K562 (cell line): ENCODE measurements at regions not wholly inside any gene's neighbourhood (a gene's known extent, or its start where the extent isn't known, plus 50 kb on each side); places are given as distances from the start of the nearest gene placed in this dataset.

ENCODE experiments used
- ATAC-seq: fragments of 200-7000 bp; cut with Tn5 transposase; 3 replicates; pipeline ENCODE4 v1.9.1; 2020; ENCODE audit warnings: moderate library complexity
- BruUV-seq: library from RNA; stranded (reverse); fragments of 400-500 nt; replicated peaks from 2 replicates; lab custom pipeline; 2021; lab: Mats Ljungman, UMichigan
- CTCF ChIA-PET: fragments of 300-600 bp; formaldehyde crosslinking; extraction: SDS; loops from one replicate; lab custom pipeline; 2021; ENCODE audit warnings: low intra/inter-chr PET ratio; lab: Yijun Ruan, JAX
- POLR2A ChIA-PET: fragments of 300-600, 350-650 bp; sonication (Branson Sonifier 250); formaldehyde crosslinking; extraction: SDS; loops from one replicate; lab custom pipeline; 2021; ENCODE audit warnings: antibody characterized with exemption, inconsistent platforms; lab: Yijun Ruan, JAX
- DNase-seq, 4 experiments: peaks; one replicate each; pipeline versions ENCODE4 v3.0.0 to v3.0.0-alpha.2; 2011 to 2018; ENCODE audit warnings: low spot score in 3 of 4, mixed read lengths in 3 of 4; ENCODE audit errors: extremely low read depth in 1 of 4
- FAIRE-seq: peaks from 2 replicates; lab custom pipeline; 2011; peaks lifted over from hg19 to GRCh38; lab: Jason Lieb, UNC
- H2AFZ ChIP-seq: 2 replicates; pipeline ENCODE4 v1.6.0; 2011; ENCODE audit warnings: low read depth, low read length, control low read depth, inconsistent platforms
- H3K27ac ChIP-seq: fragments of 200-600 bp; 3 replicates; pipeline ENCODE4 v1.8.0; 2011; ENCODE audit warnings: low read depth, mild to moderate bottlenecking, control low read depth, inconsistent platforms, low read length, moderate library complexity, mixed read lengths; ENCODE audit errors: extremely low read depth
- H3K27me3 ChIP-seq, 2 experiments: fragments of 300-600 bp in 1 of 2; 2 replicates in 1 of 2; 3 replicates in 1 of 2; pipeline versions ENCODE4 v1.6.0 to v1.8.0; 2011; ENCODE audit warnings: inconsistent platforms in 2 of 2, low read length in 2 of 2, mild to moderate bottlenecking in 1 of 2, mixed read lengths in 1 of 2, moderate library complexity in 1 of 2; ENCODE audit not compliant: control insufficient read depth in 2 of 2, insufficient read depth in 2 of 2
- H3K36me3 ChIP-seq: fragments of 300-600 bp; 3 replicates; pipeline ENCODE4 v1.8.0; 2011; ENCODE audit warnings: mild to moderate bottlenecking, low read length, inconsistent platforms; ENCODE audit not compliant: control insufficient read depth, insufficient read depth
- H3K4me1 ChIP-seq, 2 experiments: fragments of 200-600 bp in 1 of 2; replicated peaks in 1 of 2; 2 replicates in 1 of 2; 3 replicates in 1 of 2; pipeline versions ENCODE4 v1.5.1 to v1.8.0; 2011; ENCODE audit warnings: inconsistent platforms in 2 of 2, low read length in 2 of 2, mild to moderate bottlenecking in 1 of 2, mixed read lengths in 1 of 2, moderate library complexity in 1 of 2; ENCODE audit not compliant: control insufficient read depth in 2 of 2, insufficient read depth in 2 of 2
- H3K4me2 ChIP-seq: 2 replicates; pipeline ENCODE4 v1.6.1; 2011; ENCODE audit warnings: low read length, control low read depth, inconsistent platforms, mixed read lengths; ENCODE audit not compliant: insufficient read depth
- H3K4me3 ChIP-seq: fragments of 200-600 bp; sonication (generic), shearing (Covaris generic); 2 replicates; pipeline ENCODE4 v1.5.1; 2016; ENCODE audit warnings: control low read depth, inconsistent platforms
- H3K79me2 ChIP-seq: fragments of 200-600 bp; 3 replicates; pipeline ENCODE4 v1.8.0; 2011; ENCODE audit warnings: low read length, inconsistent platforms; ENCODE audit not compliant: control insufficient read depth, insufficient read depth
- H3K9ac ChIP-seq, 2 experiments: 2 replicates each; pipeline versions ENCODE4 v1.6.0 to v1.6.1; 2011; ENCODE audit warnings: low read depth in 2 of 2, low read length in 2 of 2, control low read depth in 1 of 2, inconsistent platforms in 1 of 2, mild to moderate bottlenecking in 1 of 2, mixed read lengths in 1 of 2; ENCODE audit not compliant: insufficient read depth in 1 of 2
- H3K9me1 ChIP-seq: one replicate; pipeline ENCODE4 v1.6.0; 2011; ENCODE audit warnings: inconsistent platforms, mild to moderate bottlenecking, low read length, moderate library complexity; ENCODE audit not compliant: control insufficient read depth, insufficient read depth
- H3K9me3 ChIP-seq: replicated peaks from 2 replicates; pipeline ENCODE4 v1.5.1; 2011; ENCODE audit warnings: low read depth, low read length, inconsistent platforms; ENCODE audit not compliant: control insufficient read depth, insufficient read depth
- H4K20me1 ChIP-seq: replicated peaks from 2 replicates; pipeline ENCODE4 v1.6.1; 2011; ENCODE audit warnings: low read length, inconsistent platforms, mixed read lengths; ENCODE audit not compliant: control insufficient read depth, insufficient read depth
- ARID1B ChIP-seq: fragments of 450-650 bp; IDR thresholded peaks from 2 replicates; pipeline ENCODE4 v1.6.1; 2016; ENCODE audit warnings: antibody characterized with exemption, mild to moderate bottlenecking, inconsistent platforms
- E2F5 ChIP-seq: sonication (generic); formaldehyde crosslinking; IDR thresholded peaks from 2 replicates; pipeline ENCODE4 v1.8.0; 2022; ENCODE audit warnings: mild to moderate bottlenecking, missing genetic modification reagents
- EHMT2 ChIP-seq: fragments of 450-650 bp; IDR thresholded peaks from 2 replicates; pipeline ENCODE4 v1.6.1; 2018; ENCODE audit warnings: antibody characterized with exemption
- HDAC2 ChIP-seq: fragments of 450-650 bp; IDR thresholded peaks from 2 replicates; pipeline ENCODE4 v1.6.1; 2016; ENCODE audit warnings: mild to moderate bottlenecking
- ILK ChIP-seq: fragments of 450-650 bp; IDR thresholded peaks from 2 replicates; pipeline ENCODE4 v1.6.1; 2016; ENCODE audit warnings: missing genetic modification characterization, low read depth, mild to moderate bottlenecking, missing compliant biosample characterization, moderate library complexity, borderline replicate concordance
- NR2C2 ChIP-seq, 2 experiments: fragments of 200-800 bp in 1 of 2; sonication (Bioruptor generic) in 1 of 2; sonication (generic) in 1 of 2; formaldehyde crosslinking in 1 of 2; IDR thresholded peaks; 2 replicates each; pipeline versions ENCODE4 v1.6.1 to v1.8.0; 2016 to 2022; ENCODE audit warnings: mild to moderate bottlenecking in 1 of 2, missing compliant biosample characterization in 1 of 2, missing genetic modification characterization in 1 of 2, missing genetic modification reagents in 1 of 2
- POLR2AphosphoS5 ChIP-seq: IDR thresholded peaks from 2 replicates; pipeline ENCODE4 v1.6.1; 2011; ENCODE audit warnings: mild to moderate bottlenecking, low read depth, low read length, moderate library complexity; ENCODE audit not compliant: control insufficient read depth, insufficient read depth
- POLR2G ChIP-seq: fragments of 200-400 bp; formaldehyde crosslinking; IDR thresholded peaks from 2 replicates; pipeline ENCODE4 v1.6.1; 2017; ENCODE audit warnings: low read depth, mild to moderate bottlenecking, antibody characterized with exemption, low read length, moderate library complexity
- ZBTB11 ChIP-seq, 3 experiments: fragments of 200-800 bp in 1 of 3; fragments of 250-450 bp in 1 of 3; fragments of 450-650 bp in 1 of 3; sonication (Bioruptor Pico) in 1 of 3; sonication (Bioruptor generic) in 1 of 3; formaldehyde crosslinking in 1 of 3; IDR thresholded peaks; 2 replicates each; pipeline versions ENCODE4 v1.6.1 to v1.8.0; 2016 to 2022; ENCODE audit warnings: mild to moderate bottlenecking in 2 of 3, missing genetic modification characterization in 2 of 3, missing compliant biosample characterization in 1 of 3, moderate library complexity in 1 of 3
- ZC3H4 ChIP-seq: sonication (generic); formaldehyde crosslinking; IDR thresholded peaks from 2 replicates; pipeline ENCODE4 v1.9.0; 2021; ENCODE audit warnings: missing genetic modification reagents, borderline replicate concordance
- ZFP91 ChIP-seq: sonication (generic); formaldehyde crosslinking; IDR thresholded peaks from 2 replicates; pipeline ENCODE4 v1.8.0; 2022; ENCODE audit warnings: mild to moderate bottlenecking, missing genetic modification reagents
- ZNF134 ChIP-seq: fragments of 250-450 bp; sonication (Bioruptor Pico); conservative IDR thresholded peaks from 2 replicates; pipeline ENCODE4 v1.4.0; 2020
- ZNF239 ChIP-seq: fragments of 250-450 bp; sonication (Bioruptor Pico); IDR thresholded peaks from 2 replicates; pipeline ENCODE4 v1.4.0; 2020; ENCODE audit warnings: mild to moderate bottlenecking
- WGBS: fragments of 100-300 bp; shearing (Covaris generic); methylation state at CpG from one replicate; pipeline ENCODE4 v1.1.6; 2016; ENCODE audit warnings: low coverage, mixed read lengths; ENCODE audit not compliant: insufficient coverage; ENCODE audit errors: missing lambda C conversion rate; 5-methylcytosine and 5-hydroxymethylcytosine counted together
- in situ Hi-C: fragments of 300-500 bp; cut with MboI; formaldehyde crosslinking; loops from 4 replicates; pipeline ENCODE4 v1.15.0; 2018; ENCODE audit warnings: inconsistent platforms, mixed read lengths
- intact Hi-C: fragments of 100-400 bp; cut with micrococcal nuclease; formaldehyde crosslinking; loops from 2 replicates; pipeline ENCODE4 v1.14.2; 2022

GRCh38 chr13:18936104-18936503 is 245.5 kb downstream of the TUBA3C start:
- FAIRE-seq (no peak), DNase-seq (no peak), ATAC-seq (no peak)
- Histone ChIP-seq H3K4me3 (no peak overlapping the region), H4K20me1 (no peaks in the 10 kb centered on the region), H3K4me1 (no peaks in the 10 kb centered on the region; a peak in 1 of 5 replicates), H3K9me3 (no peaks in the 10 kb centered on the region), H3K36me3 (no peaks in the 10 kb centered on the region), H2AFZ (no peak overlapping the region), H3K4me2 (no peak overlapping the region), H3K9ac (no peak overlapping the region), H3K79me2 (no peaks in the 10 kb centered on the region), H3K27me3 (no peaks in the 10 kb centered on the region), H3K27ac (no peak overlapping the region), H3K9me1 (no peaks in the 10 kb centered on the region)
- POLR2A ChIA-PET: no interaction called here
- WGBS: 14% methylated on average over 3 of the region's 3 CpGs
- intact Hi-C loops (no loop called here), in situ Hi-C loops (no loop called here)
- TF ChIP-seq POLR2AphosphoS5 (no peak), ARID1B (no peak), POLR2G (no peak), NR2C2 (CRISPR knock-in tag; IDR thresholded peaks at IDR 0.05) (no peak), NR2C2 (tag; IDR thresholded peaks at IDR 0.05) (no peak), ZNF239 (CRISPR knock-in tag) (no peak), EHMT2 (no peak), ILK (tag) (no peak), E2F5 (CRISPR knock-in tag) (no peak), ZC3H4 (CRISPR knock-in tag) (no peak), ZFP91 (CRISPR knock-in tag) (no peak), HDAC2 (no peak), ZBTB11 (CRISPR knock-in tag; IDR thresholded peaks at IDR 0.05) (no peak), ZNF134 (CRISPR knock-in tag) (no peak)
- BruUV-seq: no TSS peak
- CTCF ChIA-PET: no interaction called here
